B cell (primary cell): ENCODE measurements at regions not wholly inside any gene's neighbourhood (a gene's known extent, or its start where the extent isn't known, plus 50 kb on each side); places are given as distances from the start of the nearest gene placed in this dataset.

ENCODE experiments used
- ATAC-seq: fragments of 200-7000 bp; cut with Tn5 transposase; one replicate; pipeline ENCODE4 v1.10.0; 2021; ENCODE audit warnings: low read depth, mild to moderate bottlenecking, moderate number of reproducible peaks, moderate library complexity
- CTCF ChIA-PET: fragments of 350-600 bp; sonication (Branson Sonifier 250); formaldehyde crosslinking; loops from one replicate; lab custom pipeline; 2021; ENCODE audit warnings: antibody characterized with exemption, inconsistent platforms; lab: Charles Lee
- POLR2A ChIA-PET: fragments of 350-600 bp; sonication (Branson Sonifier 250); formaldehyde crosslinking; loops from one replicate; lab custom pipeline; 2021; ENCODE audit warnings: antibody characterized with exemption; lab: Charles Lee
- DNase-seq: peaks from one replicate; pipeline ENCODE4 v3.0.0; 2013
- H2AFZ ChIP-seq: 2 replicates; pipeline ENCODE4 v1.6.1; 2012; ENCODE audit warnings: mild to moderate bottlenecking, low read depth, low read length; ENCODE audit not compliant: insufficient read depth, poor library complexity, severe bottlenecking
- H3K27ac ChIP-seq, 2 donors: 1 replicate in 1 of 2; 2 replicates in 1 of 2; pipeline ENCODE4 v1.5.1; 2012 to 2013; ENCODE audit warnings: low read length in 2 of 2, mild to moderate bottlenecking in 2 of 2, moderate library complexity in 1 of 2
- H3K27me3 ChIP-seq, 4 experiments: fragments of 200-600 bp in 1 of 4; sonication (generic) in 1 of 4; replicated peaks in 1 of 4; 1 replicate in 2 of 4; 2 replicates in 2 of 4; pipeline versions ENCODE4 v1.6.1 to v1.7.0; 2013 to 2016; ENCODE audit warnings: low read length in 3 of 4, mild to moderate bottlenecking in 2 of 4, mixed read lengths in 1 of 4, moderate library complexity in 1 of 4; ENCODE audit not compliant: insufficient read depth in 4 of 4, control insufficient read depth in 3 of 4; ENCODE audit errors: control extremely low read depth in 1 of 4
- H3K36me3 ChIP-seq, 2 experiments: replicated peaks in 1 of 2; 1 replicate in 1 of 2; 2 replicates in 1 of 2; pipeline versions ENCODE4 v1.6.1 to v1.7.1; 2013; ENCODE audit warnings: low read length in 1 of 2; ENCODE audit not compliant: insufficient read depth in 2 of 2, control insufficient read depth in 1 of 2; ENCODE audit errors: control extremely low read depth in 1 of 2, extremely low read depth in 1 of 2
- H3K4me1 ChIP-seq, 2 donors: fragments of 200-600 bp in 1 of 2; sonication (generic) in 1 of 2; 1 replicate in 1 of 2; 2 replicates in 1 of 2; pipeline versions ENCODE4 v1.5.1 to v1.6.1; 2013 to 2017; ENCODE audit warnings: low read length in 2 of 2; ENCODE audit not compliant: control insufficient read depth in 2 of 2, insufficient read depth in 2 of 2
- H3K4me2 ChIP-seq: replicated peaks from 2 replicates; pipeline ENCODE3; 2012; ENCODE audit warnings: mild to moderate bottlenecking, low read depth, low read length; ENCODE audit not compliant: poor library complexity, severe bottlenecking
- H3K4me3 ChIP-seq, 5 experiments: fragments of 200-600 bp in 1 of 5; sonication (generic) in 1 of 5; 1 replicate in 3 of 5; 2 replicates in 2 of 5; pipeline versions ENCODE4 v1.5.1 to v1.7.0; 2011 to 2016; ENCODE audit warnings: low read length in 4 of 5, mild to moderate bottlenecking in 4 of 5, low read depth in 2 of 5, control low read depth in 1 of 5, moderate library complexity in 1 of 5; ENCODE audit not compliant: insufficient read depth in 1 of 5; ENCODE audit errors: control extremely low read depth in 1 of 5, extremely low read depth in 1 of 5
- H3K79me2 ChIP-seq: fragments of 200-600 bp; sonication (generic); one replicate; pipeline ENCODE4 v1.6.0; 2016; ENCODE audit warnings: low read length; ENCODE audit not compliant: control insufficient read depth, insufficient read depth
- H3K9ac ChIP-seq: fragments of 200-600 bp; sonication (generic); 2 replicates; pipeline ENCODE4 v1.6.1; 2017; ENCODE audit warnings: mild to moderate bottlenecking, low read length, moderate library complexity
- H3K9me3 ChIP-seq, 3 donors: one replicate each; pipeline versions ENCODE4 v1.6.1 to v1.7.1; 2013; ENCODE audit warnings: low read length in 2 of 3; ENCODE audit not compliant: control insufficient read depth in 2 of 3, insufficient read depth in 1 of 3; ENCODE audit errors: control extremely low read depth in 1 of 3
- H4K20me1 ChIP-seq: 2 replicates; pipeline ENCODE4 v1.6.0; 2012; ENCODE audit warnings: mild to moderate bottlenecking, low read length; ENCODE audit not compliant: insufficient read depth, control insufficient read depth, poor library complexity, severe bottlenecking
- H3K27ac Mint-ChIP-seq: one replicate; pipeline ENCODE4 v1.8.0; 2021; ENCODE audit warnings: mixed read lengths
- H3K27me3 Mint-ChIP-seq: one replicate; pipeline ENCODE4 v1.8.0; 2021; ENCODE audit warnings: mixed read lengths
- H3K4me1 Mint-ChIP-seq: one replicate; pipeline ENCODE4 v1.8.0; 2021; ENCODE audit warnings: mixed read lengths
- H3K4me3 Mint-ChIP-seq: one replicate; pipeline ENCODE4 v1.8.0; 2021; ENCODE audit warnings: mixed read lengths
- H3K9me3 Mint-ChIP-seq: one replicate; pipeline ENCODE4 v1.8.0; 2022; ENCODE audit warnings: mixed read lengths; ENCODE audit not compliant: insufficient read depth
- EZH2 ChIP-seq: IDR thresholded peaks from 2 replicates; pipeline ENCODE4 v1.6.1; 2012; ENCODE audit warnings: borderline replicate concordance, low read depth, mild to moderate bottlenecking, moderate library complexity, low read length; ENCODE audit not compliant: insufficient read depth, poor library complexity, severe bottlenecking
- WGBS: methylation state at CpG from one replicate; pipeline ENCODE4 v1.1.5; 2013; ENCODE audit warnings: missing lambda C conversion rate; ENCODE audit not compliant: insufficient coverage; 5-methylcytosine and 5-hydroxymethylcytosine counted together
- intact Hi-C: fragments of 100-400 bp; cut with micrococcal nuclease; formaldehyde crosslinking; loops from one replicate; pipeline ENCODE4 v1.10.0; 2022
- TF ChIP-seq, protein P1 (sequence below): fragments of 200-600 bp; IDR thresholded peaks from one replicate; pipeline ENCODE4 v1.8.0; 2022; ENCODE audit warnings: antibody characterized with exemption, mild to moderate bottlenecking

- ATAC-seq (no peak), DNase-seq (no peak)
- no peak for TF ChIP-seq EZH2
- H3K9me3 ChIP-seq, result no peaks in the 10 kb centered on the region
- H3K9me3 Mint-ChIP-seq, result no peaks in the 10 kb centered on the region
- H4K20me1 ChIP-seq, result no peaks in the 10 kb centered on the region
- H3K4me1 Mint-ChIP-seq, result no peaks in the 10 kb centered on the region
- no peaks in the 10 kb centered on the region for H3K4me1 ChIP-seq
- H3K27ac ChIP-seq, result no peak overlapping the region
- intact Hi-C loops, result no loop called here
- no peaks in the 10 kb centered on the region for H3K27me3 Mint-ChIP-seq
- H3K4me2 ChIP-seq, result no peak overlapping the region
- ChIA-PET POLR2A (no interaction called here), CTCF (no interaction called here)
- no peak overlapping the region for H3K27ac Mint-ChIP-seq
- H3K4me3 Mint-ChIP-seq, result no peak overlapping the region
- H3K4me3 ChIP-seq, result no peak overlapping the region
- H3K79me2 ChIP-seq, result no peaks in the 10 kb centered on the region
- H3K27me3 ChIP-seq, result no peaks in the 10 kb centered on the region
- no peak overlapping the region for H3K9ac ChIP-seq
- H3K36me3 ChIP-seq, result no peaks in the 10 kb centered on the region
- no peak overlapping the region for H2AFZ ChIP-seq
These were observed 265.3 kb upstream of the HABP2 start for GRCh38 chr10:113287592-113287991.

DNA sequence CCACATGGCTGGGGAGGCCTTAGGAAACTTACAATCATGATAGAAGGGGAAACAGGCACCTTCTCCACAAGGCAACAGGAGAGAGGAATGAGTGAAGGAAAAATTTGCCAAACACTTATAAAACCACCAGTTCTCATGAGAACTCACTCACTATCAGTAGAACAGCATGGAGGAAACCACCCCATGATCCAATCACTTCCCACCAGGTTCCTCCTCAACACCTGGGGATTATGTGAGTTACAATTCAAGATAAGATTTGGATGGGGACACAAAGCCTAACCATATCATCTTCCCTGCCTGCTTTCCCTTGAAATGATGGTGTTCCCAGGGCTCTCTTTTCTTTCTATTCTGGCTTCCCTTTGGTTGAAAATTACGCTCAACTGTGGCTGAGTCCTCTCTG lies 262.7 kb upstream of the HABP2 start:
- Histone ChIP-seq H3K27me3 (no peaks in the 10 kb centered on the region), H3K4me2 (no peak overlapping the region), H4K20me1 (no peaks in the 10 kb centered on the region), H2AFZ (no peak overlapping the region), H3K27ac (no peak overlapping the region), H3K9me3 (no peaks in the 10 kb centered on the region), H3K4me3 (no peak overlapping the region), H3K4me1 (no peaks in the 10 kb centered on the region), H3K79me2 (no peaks in the 10 kb centered on the region), H3K36me3 (no peaks in the 10 kb centered on the region), H3K9ac (no peak overlapping the region)
- intact Hi-C loops, result no loop called here
- Mint-ChIP-seq H3K27me3 (no peaks in the 10 kb centered on the region), H3K4me3 (no peak overlapping the region), H3K27ac (no peak overlapping the region), H3K4me1 (no peaks in the 10 kb centered on the region), H3K9me3 (no peaks in the 10 kb centered on the region)
- DNase-seq, result no peak
- ATAC-seq, result no peak
- ChIA-PET CTCF (no interaction called here), POLR2A (no interaction called here)
- WGBS, result no CpG with 5 or more reads among the region's 1 CpG
- TF ChIP-seq, protein P1, sequence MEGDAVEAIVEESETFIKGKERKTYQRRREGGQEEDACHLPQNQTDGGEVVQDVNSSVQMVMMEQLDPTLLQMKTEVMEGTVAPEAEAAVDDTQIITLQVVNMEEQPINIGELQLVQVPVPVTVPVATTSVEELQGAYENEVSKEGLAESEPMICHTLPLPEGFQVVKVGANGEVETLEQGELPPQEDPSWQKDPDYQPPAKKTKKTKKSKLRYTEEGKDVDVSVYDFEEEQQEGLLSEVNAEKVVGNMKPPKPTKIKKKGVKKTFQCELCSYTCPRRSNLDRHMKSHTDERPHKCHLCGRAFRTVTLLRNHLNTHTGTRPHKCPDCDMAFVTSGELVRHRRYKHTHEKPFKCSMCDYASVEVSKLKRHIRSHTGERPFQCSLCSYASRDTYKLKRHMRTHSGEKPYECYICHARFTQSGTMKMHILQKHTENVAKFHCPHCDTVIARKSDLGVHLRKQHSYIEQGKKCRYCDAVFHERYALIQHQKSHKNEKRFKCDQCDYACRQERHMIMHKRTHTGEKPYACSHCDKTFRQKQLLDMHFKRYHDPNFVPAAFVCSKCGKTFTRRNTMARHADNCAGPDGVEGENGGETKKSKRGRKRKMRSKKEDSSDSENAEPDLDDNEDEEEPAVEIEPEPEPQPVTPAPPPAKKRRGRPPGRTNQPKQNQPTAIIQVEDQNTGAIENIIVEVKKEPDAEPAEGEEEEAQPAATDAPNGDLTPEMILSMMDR, result no peak
- TF ChIP-seq EZH2, result no peak
